Smooth muscle cell (in vitro differentiated cells): ENCODE measurements at regions not wholly inside any gene's neighbourhood (a gene's known extent, or its start where the extent isn't known, plus 50 kb on each side); places are given as distances from the start of the nearest gene placed in this dataset.

Experiments used
- DNase-seq: peaks from one replicate; lab custom pipeline; 2025; ENCODE audit not compliant: unreplicated experiment; lab: John Stamatoyannopoulos, UW
- H2AFZ ChIP-seq: fragments of 200-600 bp; sonication (generic); 2 replicates; pipeline ENCODE4 v1.6.0; 2016; ENCODE audit warnings: antibody characterized with exemption, low read depth, mild to moderate bottlenecking
- H3F3A ChIP-seq: fragments of 200-600 bp; sonication (generic); 2 replicates; pipeline ENCODE4 v1.6.0; 2017; ENCODE audit warnings: antibody characterized with exemption, low read depth
- H3K27ac ChIP-seq: fragments of 200-600 bp; sonication (generic); 2 replicates; pipeline ENCODE4 v1.5.1; 2016; ENCODE audit warnings: low read depth, mild to moderate bottlenecking
- H3K27me3 ChIP-seq: fragments of 200-600 bp; sonication (generic); 2 replicates; pipeline ENCODE4 v1.6.1; 2016; ENCODE audit warnings: low read depth, mild to moderate bottlenecking
- H3K36me3 ChIP-seq: fragments of 200-600 bp; sonication (generic); 2 replicates; pipeline ENCODE4 v1.5.1; 2016; ENCODE audit warnings: low read depth
- H3K4me1 ChIP-seq: fragments of 200-600 bp; sonication (generic); 2 replicates; pipeline ENCODE4 v1.5.1; 2016; ENCODE audit warnings: low read depth
- H3K4me2 ChIP-seq: fragments of 200-600 bp; sonication (generic); 2 replicates; pipeline ENCODE4 v1.6.0; 2016; ENCODE audit warnings: mild to moderate bottlenecking
- H3K4me3 ChIP-seq: fragments of 200-600 bp; sonication (generic); 2 replicates; pipeline ENCODE4 v1.5.1; 2016; ENCODE audit warnings: mild to moderate bottlenecking
- H3K79me2 ChIP-seq: fragments of 200-600 bp; sonication (generic); 2 replicates; pipeline ENCODE4 v1.6.0; 2016; ENCODE audit warnings: low read depth, mild to moderate bottlenecking
- H3K9ac ChIP-seq: fragments of 200-600 bp; sonication (generic); 2 replicates; pipeline ENCODE4 v1.6.0; 2016; ENCODE audit warnings: low read depth
- H3K9me3 ChIP-seq: fragments of 200-600 bp; sonication (generic); replicated peaks from 2 replicates; pipeline ENCODE4 v1.5.1; 2016; ENCODE audit warnings: low read depth
- H4K20me1 ChIP-seq: fragments of 200-600 bp; sonication (generic); 2 replicates; pipeline ENCODE4 v1.6.0; 2016; ENCODE audit warnings: low read depth
- WGBS: methylation state at CpG from one replicate; pipeline ENCODE4 v1.1.7; 2016; ENCODE audit warnings: low lambda C conversion rate; 5-methylcytosine and 5-hydroxymethylcytosine counted together
- TF ChIP-seq, protein P1 (sequence below): fragments of 200-600 bp; sonication (generic); IDR thresholded peaks from 2 replicates; pipeline ENCODE4 v1.5.1; 2017; ENCODE audit warnings: borderline replicate concordance, mild to moderate bottlenecking, antibody characterized with exemption; ENCODE audit not compliant: insufficient read depth, poor library complexity, severe bottlenecking

DNA sequence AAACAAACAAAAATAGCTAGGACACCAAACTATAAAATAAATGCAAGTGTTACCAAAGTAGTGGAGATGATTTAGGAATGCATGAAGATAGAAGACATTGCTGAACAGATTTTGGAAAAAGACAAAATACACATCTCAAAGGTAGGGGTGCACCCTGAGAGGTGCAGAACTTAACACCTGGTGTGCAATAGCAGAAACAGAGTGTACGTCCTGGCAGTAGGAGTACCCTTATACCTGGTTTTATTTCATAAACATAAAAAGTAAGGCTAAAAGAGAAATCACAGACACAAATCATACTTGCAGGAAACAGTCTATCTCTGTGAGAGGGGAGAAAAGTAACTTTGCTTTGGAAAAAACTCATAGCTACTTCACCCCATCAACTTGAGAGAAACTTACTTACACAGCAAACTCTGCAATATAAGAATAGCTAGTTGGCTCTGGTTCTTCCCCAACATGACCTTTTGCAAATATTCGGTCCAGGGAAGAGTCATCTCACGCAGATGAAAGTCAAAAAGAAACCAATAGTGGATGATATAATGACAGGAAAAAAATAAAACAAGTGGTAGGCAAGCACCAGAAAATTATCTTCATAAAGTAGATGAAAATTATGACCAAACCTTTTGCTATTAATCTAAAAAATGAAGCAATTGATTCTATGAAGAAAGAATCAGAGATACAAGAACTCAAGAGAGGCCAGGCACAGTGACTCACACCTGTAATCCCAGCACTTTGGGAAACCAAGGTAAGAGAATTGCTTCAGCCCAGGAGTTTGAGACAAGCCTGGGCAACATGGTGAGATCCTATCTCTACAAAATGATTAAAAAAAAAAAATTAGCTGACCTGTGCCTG lies 108.9 kb upstream of the BNIP2 start:
- Histone ChIP-seq H3F3A (no peaks in the 10 kb centered on the region), H3K4me1 (peaks cover 3% of the 10 kb centered on the region), H2AFZ (no peak overlapping the region), H3K9me3 (no peaks in the 10 kb centered on the region), H3K79me2 (no peaks in the 10 kb centered on the region), H3K27me3 (peaks cover 23% of the 10 kb centered on the region), H3K27ac (no peak overlapping the region), H3K9ac (no peak overlapping the region), H3K4me2 (no peak overlapping the region), H3K4me3 (no peak overlapping the region), H3K36me3 (no peaks in the 10 kb centered on the region), H4K20me1 (no peaks in the 10 kb centered on the region)
- DNase-seq: no peak
- WGBS: 91% methylated on average over 3 of the region's 3 CpGs
- TF ChIP-seq, protein P1, sequence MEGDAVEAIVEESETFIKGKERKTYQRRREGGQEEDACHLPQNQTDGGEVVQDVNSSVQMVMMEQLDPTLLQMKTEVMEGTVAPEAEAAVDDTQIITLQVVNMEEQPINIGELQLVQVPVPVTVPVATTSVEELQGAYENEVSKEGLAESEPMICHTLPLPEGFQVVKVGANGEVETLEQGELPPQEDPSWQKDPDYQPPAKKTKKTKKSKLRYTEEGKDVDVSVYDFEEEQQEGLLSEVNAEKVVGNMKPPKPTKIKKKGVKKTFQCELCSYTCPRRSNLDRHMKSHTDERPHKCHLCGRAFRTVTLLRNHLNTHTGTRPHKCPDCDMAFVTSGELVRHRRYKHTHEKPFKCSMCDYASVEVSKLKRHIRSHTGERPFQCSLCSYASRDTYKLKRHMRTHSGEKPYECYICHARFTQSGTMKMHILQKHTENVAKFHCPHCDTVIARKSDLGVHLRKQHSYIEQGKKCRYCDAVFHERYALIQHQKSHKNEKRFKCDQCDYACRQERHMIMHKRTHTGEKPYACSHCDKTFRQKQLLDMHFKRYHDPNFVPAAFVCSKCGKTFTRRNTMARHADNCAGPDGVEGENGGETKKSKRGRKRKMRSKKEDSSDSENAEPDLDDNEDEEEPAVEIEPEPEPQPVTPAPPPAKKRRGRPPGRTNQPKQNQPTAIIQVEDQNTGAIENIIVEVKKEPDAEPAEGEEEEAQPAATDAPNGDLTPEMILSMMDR: no peak

DNA sequence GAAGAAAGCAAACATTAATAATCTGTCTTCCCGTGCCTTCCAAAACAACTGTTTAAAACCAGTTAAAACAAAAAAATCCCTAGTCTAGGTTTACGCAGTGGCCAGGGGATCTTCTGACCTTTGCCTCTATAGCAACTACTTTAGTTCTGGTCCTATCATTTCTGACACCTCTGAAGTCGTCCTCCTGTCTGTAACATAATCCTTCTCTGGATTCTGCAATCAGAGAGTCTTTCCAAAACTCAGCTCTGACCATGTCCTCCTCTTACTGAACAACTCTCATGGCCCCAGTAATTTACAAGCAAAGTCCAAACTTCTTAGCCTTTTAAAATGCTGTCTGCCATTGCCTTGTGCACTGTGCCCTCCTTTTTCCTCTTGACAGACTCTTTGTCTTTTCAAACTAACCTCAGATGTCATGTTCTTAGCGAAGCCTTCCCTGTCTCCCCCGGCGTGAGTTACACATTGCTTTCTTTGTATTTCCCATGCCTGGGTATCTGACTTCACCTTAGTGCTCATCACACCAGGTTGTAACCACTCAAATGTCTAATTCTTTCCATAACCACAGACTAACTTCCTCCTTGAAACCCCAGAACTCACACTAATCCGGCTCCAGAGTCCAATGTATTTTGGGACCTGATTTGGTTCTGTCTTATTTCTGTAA lies 105.2 kb upstream of the BNIP2 start:
- Histone ChIP-seq H3K27me3 (peaks cover 23% of the 10 kb centered on the region), H3K4me3 (no peak overlapping the region), H3K9ac (no peak overlapping the region), H4K20me1 (no peaks in the 10 kb centered on the region), H3K79me2 (no peaks in the 10 kb centered on the region), H3K27ac (no peak overlapping the region), H3K4me2 (no peak overlapping the region), H3K9me3 (no peaks in the 10 kb centered on the region), H2AFZ (no peak overlapping the region), H3K4me1 (no peaks in the 10 kb centered on the region), H3F3A (no peaks in the 10 kb centered on the region), H3K36me3 (no peaks in the 10 kb centered on the region)
- TF ChIP-seq, protein P1: no peak
- 60% methylated on average over 7 of the region's 7 CpGs for WGBS
- DNase-seq: no peak

DNA sequence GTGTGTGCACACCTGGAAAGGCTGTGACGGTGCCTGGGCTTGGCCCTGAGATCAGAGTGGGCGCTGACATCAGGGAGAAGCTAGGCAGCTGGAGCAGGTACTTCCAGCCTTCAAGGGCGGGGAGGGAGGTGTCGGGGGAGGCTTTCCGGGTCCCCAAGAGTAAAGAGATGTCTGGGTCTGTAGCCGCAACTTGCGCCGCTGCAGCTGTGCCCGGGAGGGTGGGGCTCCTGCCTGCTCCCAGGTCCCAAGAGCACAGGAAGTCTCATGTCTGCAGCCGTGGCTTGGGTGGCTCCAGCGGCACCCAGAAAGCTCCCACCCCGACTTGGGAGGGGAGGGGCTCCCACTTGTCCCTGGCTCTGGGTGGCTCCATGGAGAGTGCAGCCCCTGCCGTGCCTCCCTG lies 103.2 kb upstream of the BNIP2 start:
- no peak for DNase-seq
- WGBS: 96% methylated on average over 13 of the region's 13 CpGs
- TF ChIP-seq, protein P1: no peak

More for the DNA sequence above, 103.2 kb upstream of the BNIP2 start:
- H2AFZ ChIP-seq: no peak overlapping the region
- H3K27ac ChIP-seq: no peak overlapping the region
- no peaks in the 10 kb centered on the region for H3K36me3 ChIP-seq
- no peaks in the 10 kb centered on the region for H3F3A ChIP-seq
- no peaks in the 10 kb centered on the region for H3K4me1 ChIP-seq
- no peak overlapping the region for H3K9ac ChIP-seq
- no peak overlapping the region for H3K4me3 ChIP-seq
- H3K27me3 ChIP-seq: peaks cover 23% of the 10 kb centered on the region
- H4K20me1 ChIP-seq: no peaks in the 10 kb centered on the region
- H3K4me2 ChIP-seq: no peak overlapping the region
- H3K79me2 ChIP-seq: no peaks in the 10 kb centered on the region
- H3K9me3 ChIP-seq: no peaks in the 10 kb centered on the region
